ENCODE measurements at regions not wholly inside any gene's neighbourhood (a gene's known extent, or its start where the extent isn't known, plus 50 kb on each side); places are given as distances from the start of the nearest gene placed in this dataset.

GRCh38 chr14:32014498-32014897, 62.6 kb upstream of the ARHGAP5 start:
- TF ChIP-seq CTCF (IDR thresholded peaks at IDR 0.05; ENCODE audit: control extremely low read depth in 1 of 3, insufficient read depth in 1 of 3, low read depth in 1 of 3, low read length in 3 of 3) = no peak
- no peak for TF ChIP-seq JUND (IDR thresholded peaks at IDR 0.05; ENCODE audit: low read length)
- no peak for TF ChIP-seq JUN (IDR thresholded peaks at IDR 0.05; ENCODE audit: low read depth, low read length)
- no peak for TF ChIP-seq RAD21 (IDR thresholded peaks at IDR 0.05 in 1 of 2, conservative IDR thresholded peaks at IDR 0.05 in 1 of 2; ENCODE audit: low read depth in 2 of 2, low read length in 2 of 2)
- TF ChIP-seq TCF12 (IDR thresholded peaks at IDR 0.05; ENCODE audit: low read depth, low read length) = no peak
- TF ChIP-seq TAF1 (IDR thresholded peaks at IDR 0.05; ENCODE audit: low read depth, low read length) = no peak
- TF ChIP-seq SIX5 (IDR thresholded peaks at IDR 0.05; ENCODE audit: low read depth, low read length) = no peak

Measured in H1 (cell line).